ENCODE measurements at regions not wholly inside any gene's neighbourhood (a gene's known extent, or its start where the extent isn't known, plus 50 kb on each side); places are given as distances from the start of the nearest gene placed in this dataset.

DNA sequence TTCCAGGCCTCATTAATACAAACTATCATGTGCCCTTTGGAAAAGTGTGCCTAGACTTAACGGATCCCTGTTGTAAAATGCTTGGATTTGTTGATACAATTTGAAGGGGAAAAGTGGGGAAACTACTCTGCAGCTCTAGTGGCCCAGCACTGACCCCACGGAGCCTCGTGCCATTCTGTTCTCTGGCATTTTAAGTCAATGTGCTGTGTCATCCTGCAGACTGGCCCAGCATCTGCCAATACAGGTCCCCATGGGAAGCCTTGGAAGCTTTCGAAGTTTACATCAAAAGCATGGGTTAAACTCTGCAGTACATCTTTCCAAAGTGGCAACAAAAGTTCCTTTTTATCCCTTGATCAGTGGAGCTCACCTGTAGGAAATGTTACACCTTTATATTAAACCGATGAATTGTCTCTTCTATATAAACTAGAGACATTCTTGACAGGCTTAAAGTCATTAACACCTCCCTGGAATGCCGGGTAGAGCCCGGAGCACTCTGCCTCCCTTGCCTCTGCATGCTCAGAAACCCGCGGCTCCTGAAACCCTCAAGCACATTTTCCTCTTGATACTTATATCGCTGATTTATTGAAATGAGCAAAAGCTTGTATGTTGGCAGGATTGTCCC lies 596.0 kb upstream of the ADAMTS16 start:
- TF ChIP-seq POLR2AphosphoS5 (IDR thresholded peaks at IDR 0.05) (no peak), EP300 (IDR thresholded peaks at IDR 0.05) (no peak), POLR2A (IDR thresholded peaks at IDR 0.05; ENCODE audit: low read depth) (no peak)
- TF ChIP-seq, protein P1, sequence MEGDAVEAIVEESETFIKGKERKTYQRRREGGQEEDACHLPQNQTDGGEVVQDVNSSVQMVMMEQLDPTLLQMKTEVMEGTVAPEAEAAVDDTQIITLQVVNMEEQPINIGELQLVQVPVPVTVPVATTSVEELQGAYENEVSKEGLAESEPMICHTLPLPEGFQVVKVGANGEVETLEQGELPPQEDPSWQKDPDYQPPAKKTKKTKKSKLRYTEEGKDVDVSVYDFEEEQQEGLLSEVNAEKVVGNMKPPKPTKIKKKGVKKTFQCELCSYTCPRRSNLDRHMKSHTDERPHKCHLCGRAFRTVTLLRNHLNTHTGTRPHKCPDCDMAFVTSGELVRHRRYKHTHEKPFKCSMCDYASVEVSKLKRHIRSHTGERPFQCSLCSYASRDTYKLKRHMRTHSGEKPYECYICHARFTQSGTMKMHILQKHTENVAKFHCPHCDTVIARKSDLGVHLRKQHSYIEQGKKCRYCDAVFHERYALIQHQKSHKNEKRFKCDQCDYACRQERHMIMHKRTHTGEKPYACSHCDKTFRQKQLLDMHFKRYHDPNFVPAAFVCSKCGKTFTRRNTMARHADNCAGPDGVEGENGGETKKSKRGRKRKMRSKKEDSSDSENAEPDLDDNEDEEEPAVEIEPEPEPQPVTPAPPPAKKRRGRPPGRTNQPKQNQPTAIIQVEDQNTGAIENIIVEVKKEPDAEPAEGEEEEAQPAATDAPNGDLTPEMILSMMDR (IDR thresholded peaks at IDR 0.05): no peak
